Fibroblast of skin of back (primary cell): ENCODE measurements at regions not wholly inside any gene's neighbourhood (a gene's known extent, or its start where the extent isn't known, plus 50 kb on each side); places are given as distances from the start of the nearest gene placed in this dataset.
"Not testable (repeated sequence)": the region's sequence is repeated elsewhere in the genome, so short reads cannot be mapped to it uniquely, and the experiment has no call there.

Experiments
- DNase-seq: peaks from one replicate; pipeline ENCODE4 v3.0.0-alpha.2; 2013

GRCh38 chr4:116664198-116664597 is 421.2 kb downstream of the TRAM1L1 start:
- no peak for DNase-seq

DNA sequence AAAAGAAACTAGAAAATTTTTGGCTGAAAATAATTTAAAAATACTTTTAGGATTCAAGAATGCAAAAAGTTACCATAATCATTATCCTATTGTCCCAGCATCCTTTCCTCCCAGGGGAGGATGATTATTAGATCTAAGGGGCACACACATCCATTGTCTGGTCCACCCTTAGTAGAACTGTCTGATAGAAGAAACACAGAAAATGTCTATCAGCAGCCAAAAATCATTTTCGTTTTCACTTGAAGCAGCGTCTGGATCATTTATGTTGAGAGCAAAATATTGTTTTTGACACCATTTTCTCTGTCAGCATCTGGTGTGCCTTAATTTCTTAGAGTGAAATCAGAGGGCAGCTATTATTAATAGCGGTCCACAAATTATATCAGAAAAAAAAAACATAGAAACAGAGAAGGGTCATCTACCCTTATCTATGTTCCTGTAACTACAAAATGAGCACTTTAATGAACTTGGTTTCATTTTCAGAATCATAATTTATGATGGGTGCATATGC is 446.3 kb downstream of the TRAM1L1 start:
- DNase-seq: no peak

- DNase-seq: no peak
Measured at GRCh38 chr4:116638592-116638991, 446.8 kb downstream of the TRAM1L1 start.

DNA sequence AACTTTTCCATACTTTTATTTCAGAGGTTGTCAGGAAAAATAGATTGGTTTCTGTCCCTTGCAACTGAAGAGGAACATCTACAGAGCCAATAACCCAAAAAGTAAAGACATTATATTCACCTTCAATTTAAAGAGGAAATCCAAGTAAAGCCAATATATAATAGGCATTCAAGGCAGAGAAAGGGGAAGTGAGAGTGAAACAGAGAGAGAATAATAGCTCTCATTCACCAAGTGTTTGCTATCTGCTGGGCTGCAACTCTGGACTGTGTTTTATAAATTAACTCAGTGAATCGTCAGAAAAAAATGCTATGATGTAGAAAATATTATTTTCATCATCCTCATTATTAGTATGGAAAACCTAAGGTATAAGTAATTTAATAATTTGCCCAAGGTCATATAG is 448.5 kb downstream of the TRAM1L1 start:
- DNase-seq: no peak

GRCh38 chr4:116632269-116632668 is 453.1 kb downstream of the TRAM1L1 start:
- DNase-seq: no peak

- no peak for DNase-seq
Measured at GRCh38 chr4:116628598-116628997, 456.8 kb downstream of the TRAM1L1 start.

GRCh38 chr4:116627545-116627944 is 457.8 kb downstream of the TRAM1L1 start:
- no peak for DNase-seq

- not testable (repeated sequence) for DNase-seq
Measured at GRCh38 chr4:116619508-116619907, 465.9 kb downstream of the TRAM1L1 start.

DNA sequence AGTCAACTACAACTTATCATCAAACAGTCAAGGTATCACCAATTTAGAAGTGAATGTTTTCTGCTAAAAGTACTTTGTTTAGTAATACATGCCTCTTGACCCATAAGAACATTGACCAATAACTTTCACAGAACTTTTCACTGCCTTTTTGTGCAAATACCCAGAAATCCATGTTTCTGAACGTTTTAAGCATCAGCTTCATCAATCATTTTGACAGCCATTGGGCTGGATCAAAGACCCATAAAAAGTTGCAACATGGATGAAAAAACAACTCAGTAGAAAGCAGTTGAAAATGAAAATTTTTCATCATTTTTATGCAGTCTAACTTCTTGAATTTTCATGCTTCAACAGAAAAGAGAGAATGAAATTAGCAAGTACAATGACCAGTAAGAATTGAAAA is 466.7 kb downstream of the TRAM1L1 start:
- no peak for DNase-seq

DNA sequence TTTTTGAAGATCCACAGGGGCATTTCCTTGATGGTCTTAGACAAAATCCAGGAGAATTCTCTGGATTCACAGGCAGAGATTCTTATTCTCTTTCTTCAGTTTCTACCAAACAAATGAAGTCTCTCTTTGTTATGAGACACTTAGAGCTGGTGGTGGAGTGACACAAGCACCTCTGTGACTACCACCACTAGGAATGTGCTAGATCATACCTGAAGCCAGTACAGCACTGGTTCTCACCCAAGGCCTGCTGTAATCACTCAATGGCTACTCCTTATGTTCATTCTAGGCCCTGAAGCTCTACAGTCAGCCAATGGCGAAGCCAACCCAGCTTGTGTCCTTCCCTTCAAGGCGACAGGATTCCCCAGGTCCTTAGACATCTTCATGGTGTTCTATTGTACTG is 482.3 kb downstream of the TRAM1L1 start:
- DNase-seq: no peak

GRCh38 chr4:116599859-116600258 is 485.5 kb downstream of the TRAM1L1 start:
- DNase-seq: no peak

DNA sequence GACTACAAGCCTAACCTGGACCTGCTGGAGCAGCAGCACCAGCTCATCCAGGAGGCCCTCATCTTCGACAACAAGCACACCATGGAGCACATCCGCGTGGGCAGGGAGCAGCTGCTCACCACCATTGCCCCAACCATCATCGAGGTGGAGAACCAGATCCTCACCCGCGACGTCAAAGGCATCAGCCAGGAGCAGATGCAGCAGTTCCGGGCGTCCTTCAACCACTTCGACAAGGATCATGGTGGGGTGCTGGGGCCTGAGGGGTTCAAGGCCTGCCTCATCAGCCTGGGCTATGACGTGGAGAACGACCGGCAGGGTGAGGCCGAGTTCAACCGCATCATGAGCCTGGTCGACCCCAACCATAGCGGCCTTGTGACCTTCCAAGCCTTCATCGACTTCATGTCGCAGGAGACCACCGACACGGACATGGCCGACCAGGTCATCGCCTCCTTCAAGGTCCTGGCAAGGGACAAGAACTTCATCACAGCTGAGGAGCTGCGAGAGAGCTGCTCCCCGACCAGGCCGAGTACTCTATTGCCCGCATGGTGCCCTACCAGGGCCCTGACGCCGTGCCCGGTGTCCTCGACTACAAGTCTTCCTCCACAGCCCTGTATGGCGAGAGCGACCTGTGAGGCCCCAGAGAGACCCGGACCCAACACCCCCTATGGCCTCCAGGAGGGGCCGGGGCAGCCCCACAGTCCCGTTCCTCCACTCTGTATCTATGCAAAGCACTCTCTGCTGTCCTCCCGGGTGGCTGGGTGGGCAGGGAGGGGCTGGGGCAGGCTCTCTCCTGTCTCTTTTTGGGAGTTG is 486.2 kb downstream of the TRAM1L1 start:
- no peak for DNase-seq

GRCh38 chr4:116598155-116598979 is 487.0 kb downstream of the TRAM1L1 start:
- no peak for DNase-seq

DNA sequence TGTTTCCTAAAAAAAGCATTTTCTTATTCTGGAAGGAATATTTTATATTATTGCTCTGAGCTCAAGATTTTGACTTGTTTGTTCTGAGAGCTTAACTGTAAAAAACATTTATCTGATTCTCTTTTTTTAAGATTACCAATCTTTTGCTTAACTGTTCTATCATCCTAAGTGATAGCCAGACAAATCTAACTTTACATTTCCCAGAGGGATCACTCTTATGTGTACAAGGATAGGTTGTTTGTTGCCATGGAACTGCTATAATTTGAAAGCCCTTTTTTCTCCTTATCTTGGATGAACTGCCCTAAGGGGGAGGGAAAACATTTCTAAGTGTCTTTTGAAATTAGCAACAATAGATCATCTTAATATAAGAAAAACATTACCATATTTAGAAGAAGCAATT is 494.7 kb downstream of the TRAM1L1 start:
- DNase-seq: no peak

DNA sequence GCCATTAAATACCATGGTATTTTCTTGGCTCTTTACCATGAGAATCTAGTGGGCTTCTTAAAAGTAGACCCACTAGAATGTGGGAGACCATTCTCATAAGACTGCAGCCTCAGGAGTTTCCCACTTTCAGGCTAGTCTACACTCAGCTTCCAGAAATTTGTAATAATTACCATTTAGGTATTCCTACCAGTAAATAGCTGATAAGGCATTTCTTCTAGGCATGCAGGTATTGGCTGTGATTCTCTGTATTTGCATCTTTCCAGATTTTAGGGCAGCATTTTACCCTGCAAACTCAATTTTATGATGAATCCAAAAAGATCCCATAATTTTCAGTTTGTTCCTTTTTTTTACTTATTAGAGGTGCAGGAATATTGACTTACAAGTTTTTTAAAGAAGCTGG is 496.6 kb downstream of the TRAM1L1 start:
- no peak for DNase-seq

DNA sequence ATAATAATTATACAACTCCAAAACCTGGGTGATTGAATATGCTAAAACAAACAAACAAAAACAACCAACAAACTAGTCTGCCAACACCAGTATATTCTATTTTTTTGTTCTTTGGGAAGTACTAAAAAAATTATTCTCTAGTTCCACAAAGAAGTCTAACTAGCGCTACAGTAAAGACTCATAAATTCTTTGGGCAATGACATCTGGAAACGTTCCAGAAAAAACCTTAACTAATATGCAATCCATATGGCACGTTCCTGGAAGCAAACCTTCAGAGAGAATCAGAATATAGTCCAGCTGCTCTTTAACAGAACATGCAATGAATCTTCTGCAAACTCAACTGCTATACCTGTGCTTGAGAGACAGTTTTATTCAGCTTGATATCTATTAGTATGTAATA is 500.1 kb downstream of the TRAM1L1 start:
- peak; percentile 27 for DNase-seq

GRCh38 chr4:116577321-116577720 is 508.1 kb downstream of the TRAM1L1 start:
- no peak for DNase-seq

DNA sequence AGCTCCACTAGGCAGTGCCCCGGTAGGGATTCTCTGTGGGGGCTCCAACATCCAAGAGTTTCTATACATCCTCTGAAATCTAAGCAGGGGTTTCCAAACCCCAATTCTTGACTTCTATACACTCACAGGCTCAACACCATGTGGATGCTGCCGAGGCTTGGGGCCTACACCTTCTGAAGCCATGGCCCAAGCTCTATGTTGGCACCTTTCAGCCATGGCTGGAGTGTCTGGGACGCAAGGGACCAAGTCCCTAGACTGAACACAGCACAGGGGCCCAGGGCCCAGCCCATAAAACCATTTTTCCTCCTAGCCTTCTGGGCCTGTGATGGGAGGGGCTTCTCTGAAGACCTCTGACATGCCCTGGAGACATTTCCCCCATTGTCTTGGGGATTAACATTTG is 511.8 kb downstream of the TRAM1L1 start:
- no peak for DNase-seq

DNA sequence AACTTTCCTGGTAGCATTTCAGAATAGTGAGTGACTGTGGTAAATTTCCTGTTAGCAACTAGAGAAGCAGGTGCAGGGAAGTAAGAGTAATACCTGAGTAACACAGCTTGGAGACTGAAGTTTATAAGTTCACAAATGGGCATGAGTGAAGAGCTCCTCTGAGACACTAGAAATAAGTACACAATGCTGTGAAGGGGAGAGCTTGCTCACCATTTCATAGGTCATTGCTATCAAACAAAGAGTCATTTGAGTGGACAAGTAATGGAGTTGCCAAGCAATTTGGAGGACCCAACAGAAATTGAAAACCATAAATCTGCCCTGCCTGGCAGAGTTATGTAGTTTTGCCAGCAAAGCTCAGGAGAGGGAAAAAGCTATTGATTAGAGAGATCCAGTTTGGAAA is 523.6 kb downstream of the TRAM1L1 start:
- no peak for DNase-seq

GRCh38 chr4:116551806-116552205 is 533.6 kb downstream of the TRAM1L1 start:
- DNase-seq: no peak

GRCh38 chr4:116547632-116548031 is 537.7 kb downstream of the TRAM1L1 start:
- DNase-seq: no peak

DNA sequence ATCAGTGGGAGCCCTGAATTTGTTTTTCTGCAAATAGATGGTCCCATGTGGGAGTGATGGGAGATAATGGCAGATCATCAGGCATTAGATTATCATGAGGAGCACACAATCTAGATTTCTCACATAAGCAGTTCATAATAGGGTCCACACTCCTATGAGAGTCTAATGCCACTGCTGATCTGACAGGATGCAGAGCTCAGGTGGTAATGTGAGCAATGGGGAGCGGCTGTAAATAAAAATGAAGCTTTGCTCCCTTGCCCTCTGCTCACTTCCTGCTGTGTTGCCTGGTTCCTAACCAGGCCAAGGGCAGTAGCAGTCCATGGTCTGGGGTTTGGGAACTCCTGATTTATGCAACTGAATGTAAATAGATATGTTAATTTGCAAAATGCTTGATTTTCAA is 538.6 kb downstream of the TRAM1L1 start:
- no peak for DNase-seq

DNA sequence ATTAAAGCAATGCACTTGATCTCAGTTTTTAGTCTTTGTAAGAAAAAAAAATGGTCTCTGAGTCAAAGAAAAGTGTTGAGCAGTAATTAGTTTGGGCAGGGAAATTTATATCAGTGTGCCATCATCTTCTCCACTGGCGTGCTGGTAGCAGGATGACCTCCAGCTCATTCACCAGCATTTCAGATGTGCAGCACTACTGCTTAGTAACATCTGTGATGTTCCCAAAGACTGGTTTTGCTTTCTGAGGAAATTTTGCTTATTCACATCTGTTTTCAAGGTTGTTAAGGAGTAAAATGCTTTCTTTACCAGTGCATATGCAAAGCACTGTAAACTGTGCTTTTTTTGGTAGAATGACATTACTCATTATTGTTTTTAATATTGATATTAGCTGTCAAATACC is 540.4 kb downstream of the TRAM1L1 start:
- no peak for DNase-seq

DNA sequence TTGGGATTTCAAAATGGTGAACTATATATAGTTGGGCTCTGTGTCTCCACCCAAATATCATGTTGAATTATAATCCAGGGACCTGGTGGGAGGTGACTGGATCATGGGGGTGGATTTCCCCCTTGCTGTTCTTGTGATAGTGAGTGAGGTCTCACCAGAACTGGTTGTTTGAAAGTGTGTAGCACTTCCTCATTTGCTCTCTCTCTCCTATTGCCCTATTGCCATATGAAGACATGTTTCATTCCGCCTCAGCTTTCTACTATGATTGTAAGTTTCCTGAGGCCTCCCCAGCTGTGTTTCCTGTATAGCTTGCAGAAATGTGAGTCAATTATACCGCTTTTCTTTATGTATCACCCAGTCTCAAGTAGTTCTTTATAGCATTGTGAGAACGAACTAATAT is 545.6 kb downstream of the TRAM1L1 start:
- DNase-seq: no peak
